ENCODE measurements at regions not wholly inside any gene's neighbourhood (a gene's known extent, or its start where the extent isn't known, plus 50 kb on each side); places are given as distances from the start of the nearest gene placed in this dataset.
"Not testable (repeated sequence)": the region's sequence is repeated elsewhere in the genome, so short reads cannot be mapped to it uniquely, and the experiment has no call there.

GRCh38 chr4:127256500-127256899 is 376.3 kb upstream of the INTU start:
- H3K4me1 ChIP-seq (ENCODE audit: control insufficient read depth, insufficient read depth, low read length), result no peaks in the 10 kb centered on the region
- no peaks in the 10 kb centered on the region for H3K27me3 ChIP-seq (ENCODE audit: control insufficient read depth, insufficient read depth, low read length)

GRCh38 chr4:127261476-127261875 is 371.3 kb upstream of the INTU start:
- Histone ChIP-seq H3K4me3 (ENCODE audit: low read length) (no peak overlapping the region), H3K4me2 (ENCODE audit: low read length) (no peak overlapping the region), H3K27me3 (ENCODE audit: control insufficient read depth, insufficient read depth, low read length) (no peaks in the 10 kb centered on the region), H3K4me1 (ENCODE audit: control insufficient read depth, insufficient read depth, low read length) (no peaks in the 10 kb centered on the region), H3K9ac (ENCODE audit: low read depth, low read length) (no peak overlapping the region), H3K36me3 (ENCODE audit: insufficient read depth, low read length) (no peaks in the 10 kb centered on the region), H3K9me3 (replicated peaks; ENCODE audit: low read length) (no peaks in the 10 kb centered on the region)

More at GRCh38 chr4:127256500-127256899, 376.3 kb upstream of the INTU start:
- H3K9me3 ChIP-seq (replicated peaks; ENCODE audit: low read length), result no peaks in the 10 kb centered on the region
- H3K4me2 ChIP-seq (ENCODE audit: low read length), result no peak overlapping the region
- H3K9ac ChIP-seq (ENCODE audit: low read depth, low read length), result no peak overlapping the region
- no peak overlapping the region for H3K4me3 ChIP-seq (ENCODE audit: low read length)
- no peaks in the 10 kb centered on the region for H3K36me3 ChIP-seq (ENCODE audit: insufficient read depth, low read length)

- H3K27me3 ChIP-seq (ENCODE audit: control insufficient read depth, insufficient read depth, low read length), result no peaks in the 10 kb centered on the region
- no peaks in the 10 kb centered on the region for H3K9me3 ChIP-seq (replicated peaks; ENCODE audit: low read length)
- H3K36me3 ChIP-seq (ENCODE audit: insufficient read depth, low read length), result no peaks in the 10 kb centered on the region
- H3K4me1 ChIP-seq (ENCODE audit: control insufficient read depth, insufficient read depth, low read length), result no peaks in the 10 kb centered on the region
- no peak overlapping the region for H3K4me3 ChIP-seq (ENCODE audit: low read length)
- H3K4me2 ChIP-seq (ENCODE audit: low read length), result no peak overlapping the region
- H3K9ac ChIP-seq (ENCODE audit: low read depth, low read length), result no peak overlapping the region
Measured at GRCh38 chr4:127268367-127268766, 364.4 kb upstream of the INTU start.

- not testable (repeated sequence) for H3K36me3 ChIP-seq (ENCODE audit: insufficient read depth, low read length); H3K4me1 ChIP-seq (ENCODE audit: control insufficient read depth, insufficient read depth, low read length); H3K9me3 ChIP-seq (replicated peaks; ENCODE audit: low read length); H3K27me3 ChIP-seq (ENCODE audit: control insufficient read depth, insufficient read depth, low read length); H3K4me3 ChIP-seq (ENCODE audit: low read length); H3K9ac ChIP-seq (ENCODE audit: low read depth, low read length); H3K4me2 ChIP-seq (ENCODE audit: low read length)
Measured at GRCh38 chr4:127277023-127277422, 355.7 kb upstream of the INTU start.

- Histone ChIP-seq H3K9me3 (replicated peaks; ENCODE audit: low read length) (no peaks in the 10 kb centered on the region), H3K4me3 (ENCODE audit: low read length) (no peak overlapping the region), H3K4me1 (ENCODE audit: control insufficient read depth, insufficient read depth, low read length) (no peaks in the 10 kb centered on the region), H3K27me3 (ENCODE audit: control insufficient read depth, insufficient read depth, low read length) (no peaks in the 10 kb centered on the region), H3K4me2 (ENCODE audit: low read length) (no peak overlapping the region), H3K36me3 (ENCODE audit: insufficient read depth, low read length) (no peaks in the 10 kb centered on the region), H3K9ac (ENCODE audit: low read depth, low read length) (no peak overlapping the region)
Measured at GRCh38 chr4:127284236-127284635, 348.5 kb upstream of the INTU start.

GRCh38 chr4:127291316-127291715 is 341.4 kb upstream of the INTU start:
- Histone ChIP-seq H3K4me1 (ENCODE audit: control insufficient read depth, insufficient read depth, low read length) (no peaks in the 10 kb centered on the region), H3K9ac (ENCODE audit: low read depth, low read length) (no peak overlapping the region), H3K27me3 (ENCODE audit: control insufficient read depth, insufficient read depth, low read length) (no peaks in the 10 kb centered on the region), H3K4me2 (ENCODE audit: low read length) (no peak overlapping the region), H3K9me3 (replicated peaks; ENCODE audit: low read length) (no peaks in the 10 kb centered on the region), H3K36me3 (ENCODE audit: insufficient read depth, low read length) (no peaks in the 10 kb centered on the region), H3K4me3 (ENCODE audit: low read length) (no peak overlapping the region)

GRCh38 chr4:127293496-127293895 is 339.3 kb upstream of the INTU start:
- H3K9me3 ChIP-seq (replicated peaks; ENCODE audit: low read length), result no peaks in the 10 kb centered on the region
- H3K4me2 ChIP-seq (ENCODE audit: low read length), result no peak overlapping the region
- no peaks in the 10 kb centered on the region for H3K36me3 ChIP-seq (ENCODE audit: insufficient read depth, low read length)
- H3K4me3 ChIP-seq (ENCODE audit: low read length), result no peak overlapping the region
- H3K4me1 ChIP-seq (ENCODE audit: control insufficient read depth, insufficient read depth, low read length), result no peaks in the 10 kb centered on the region
- H3K9ac ChIP-seq (ENCODE audit: low read depth, low read length), result no peak overlapping the region
- no peaks in the 10 kb centered on the region for H3K27me3 ChIP-seq (ENCODE audit: control insufficient read depth, insufficient read depth, low read length)

GRCh38 chr4:127304356-127304755 is 328.4 kb upstream of the INTU start:
- no peak overlapping the region for H3K9ac ChIP-seq (ENCODE audit: low read depth, low read length)
- no peak overlapping the region for H3K4me2 ChIP-seq (ENCODE audit: low read length)
- H3K4me3 ChIP-seq (ENCODE audit: low read length), result no peak overlapping the region
- H3K4me1 ChIP-seq (ENCODE audit: control insufficient read depth, insufficient read depth, low read length), result peaks cover 17% of the 10 kb centered on the region
- H3K36me3 ChIP-seq (ENCODE audit: insufficient read depth, low read length), result no peaks in the 10 kb centered on the region
- H3K9me3 ChIP-seq (replicated peaks; ENCODE audit: low read length), result no peaks in the 10 kb centered on the region
- H3K27me3 ChIP-seq (ENCODE audit: control insufficient read depth, insufficient read depth, low read length), result no peaks in the 10 kb centered on the region

- no peak overlapping the region for H3K4me3 ChIP-seq (ENCODE audit: low read length)
- H3K9ac ChIP-seq (ENCODE audit: low read depth, low read length), result no peak overlapping the region
- no peaks in the 10 kb centered on the region for H3K27me3 ChIP-seq (ENCODE audit: control insufficient read depth, insufficient read depth, low read length)
- H3K36me3 ChIP-seq (ENCODE audit: insufficient read depth, low read length), result no peaks in the 10 kb centered on the region
- H3K4me2 ChIP-seq (ENCODE audit: low read length), result no peak overlapping the region
- H3K4me1 ChIP-seq (ENCODE audit: control insufficient read depth, insufficient read depth, low read length), result peaks cover 26% of the 10 kb centered on the region
- H3K9me3 ChIP-seq (replicated peaks; ENCODE audit: low read length), result no peaks in the 10 kb centered on the region
Measured at GRCh38 chr4:127307996-127308395, 324.8 kb upstream of the INTU start.

- Histone ChIP-seq H3K4me2 (ENCODE audit: low read length) (no peak overlapping the region), H3K36me3 (ENCODE audit: insufficient read depth, low read length) (no peaks in the 10 kb centered on the region), H3K9me3 (replicated peaks; ENCODE audit: low read length) (peaks cover 3% of the 10 kb centered on the region), H3K4me1 (ENCODE audit: control insufficient read depth, insufficient read depth, low read length) (peaks cover 17% of the 10 kb centered on the region), H3K27me3 (ENCODE audit: control insufficient read depth, insufficient read depth, low read length) (no peaks in the 10 kb centered on the region), H3K9ac (ENCODE audit: low read depth, low read length) (no peak overlapping the region), H3K4me3 (ENCODE audit: low read length) (no peak overlapping the region)
Measured at GRCh38 chr4:127309369-127310102, 323.2 kb upstream of the INTU start.

GRCh38 chr4:127311371-127311770 is 321.4 kb upstream of the INTU start:
- H3K4me3 ChIP-seq (ENCODE audit: low read length), result no peak overlapping the region
- peaks cover 10% of the 10 kb centered on the region for H3K4me1 ChIP-seq (ENCODE audit: control insufficient read depth, insufficient read depth, low read length)
- no peak overlapping the region for H3K9ac ChIP-seq (ENCODE audit: low read depth, low read length)
- peaks cover 3% of the 10 kb centered on the region for H3K9me3 ChIP-seq (replicated peaks; ENCODE audit: low read length)
- no peak overlapping the region for H3K4me2 ChIP-seq (ENCODE audit: low read length)
- no peaks in the 10 kb centered on the region for H3K27me3 ChIP-seq (ENCODE audit: control insufficient read depth, insufficient read depth, low read length)
- no peaks in the 10 kb centered on the region for H3K36me3 ChIP-seq (ENCODE audit: insufficient read depth, low read length)

GRCh38 chr4:127311924-127312323 is 320.8 kb upstream of the INTU start:
- H3K4me2 ChIP-seq (ENCODE audit: low read length), result no peak overlapping the region
- H3K36me3 ChIP-seq (ENCODE audit: insufficient read depth, low read length), result no peaks in the 10 kb centered on the region
- no peaks in the 10 kb centered on the region for H3K27me3 ChIP-seq (ENCODE audit: control insufficient read depth, insufficient read depth, low read length)
- no peak overlapping the region for H3K4me3 ChIP-seq (ENCODE audit: low read length)
- H3K4me1 ChIP-seq (ENCODE audit: control insufficient read depth, insufficient read depth, low read length), result peaks cover 10% of the 10 kb centered on the region
- peaks cover 3% of the 10 kb centered on the region for H3K9me3 ChIP-seq (replicated peaks; ENCODE audit: low read length)
- no peak overlapping the region for H3K9ac ChIP-seq (ENCODE audit: low read depth, low read length)

Data from skeletal muscle satellite cell (primary cell).